GM23338 (cell line): ENCODE measurements at regions not wholly inside any gene's neighbourhood (a gene's known extent, or its start where the extent isn't known, plus 50 kb on each side); places are given as distances from the start of the nearest gene placed in this dataset.

Source experiments
- ATAC-seq: fragments of 200-7000 bp; cut with Tn5 transposase; 3 replicates; pipeline ENCODE4 v1.9.1; 2020
- DNase-seq: peaks from one replicate; pipeline ENCODE4 v3.0.0-alpha.2; 2015; ENCODE audit warnings: low spot score
- H2AFZ ChIP-seq: fragments of 200-600 bp; sonication (generic); 2 replicates; pipeline ENCODE4 v1.8.0; 2016; ENCODE audit warnings: antibody characterized with exemption, mild to moderate bottlenecking, moderate library complexity
- H3F3A ChIP-seq: fragments of 200-600 bp; sonication (generic); replicated peaks from 2 replicates; pipeline ENCODE4 v1.8.0; 2017; ENCODE audit warnings: antibody characterized with exemption, mixed run types, low read depth
- H3K27ac ChIP-seq: fragments of 200-600 bp; sonication (generic); 2 replicates; pipeline ENCODE4 v1.6.1; 2016; ENCODE audit warnings: low read depth
- H3K27me3 ChIP-seq: fragments of 200-600 bp; sonication (generic); 2 replicates; pipeline ENCODE4 v1.8.0; 2016; ENCODE audit warnings: mild to moderate bottlenecking, mixed run types, moderate library complexity; ENCODE audit not compliant: insufficient read depth
- H3K36me3 ChIP-seq: fragments of 200-600 bp; sonication (generic); 2 replicates; pipeline ENCODE4 v1.8.0; 2016; ENCODE audit warnings: mild to moderate bottlenecking; ENCODE audit not compliant: insufficient read depth
- H3K4me1 ChIP-seq: fragments of 200-600 bp; sonication (generic); 2 replicates; pipeline ENCODE4 v1.8.0; 2016; ENCODE audit warnings: mild to moderate bottlenecking, moderate library complexity; ENCODE audit not compliant: insufficient read depth
- H3K4me2 ChIP-seq: fragments of 200-600 bp; sonication (generic); 2 replicates; pipeline ENCODE4 v1.7.1; 2017; ENCODE audit warnings: mixed run types
- H3K4me3 ChIP-seq: fragments of 200-600 bp; sonication (generic); 2 replicates; pipeline ENCODE4 v1.6.1; 2016; ENCODE audit warnings: mixed run types
- H3K79me2 ChIP-seq: fragments of 200-600 bp; sonication (generic); replicated peaks from 2 replicates; pipeline ENCODE4 v1.8.0; 2017; ENCODE audit warnings: mild to moderate bottlenecking; ENCODE audit not compliant: insufficient read depth
- H3K9me2 ChIP-seq: fragments of 200-600 bp; sonication (generic); 2 replicates; pipeline ENCODE4 v1.8.0; 2017; ENCODE audit not compliant: insufficient read depth
- H4K20me1 ChIP-seq: fragments of 200-600 bp; sonication (generic); replicated peaks from 2 replicates; pipeline ENCODE4 v1.8.0; 2017; ENCODE audit warnings: mild to moderate bottlenecking; ENCODE audit not compliant: insufficient read depth
- H3K27ac Mint-ChIP-seq: 2 replicates; pipeline ENCODE4 v1.8.0; 2020; ENCODE audit warnings: inconsistent platforms, mild to moderate bottlenecking, moderate library complexity, mixed read lengths
- H3K27me3 Mint-ChIP-seq: 3 replicates; pipeline ENCODE4 v1.8.0; 2022; ENCODE audit warnings: low read depth, mild to moderate bottlenecking, moderate library complexity, mixed read lengths, inconsistent platforms; ENCODE audit not compliant: insufficient read depth, poor library complexity
- H3K36me3 Mint-ChIP-seq: 3 replicates; pipeline ENCODE4 v1.8.0; 2021; ENCODE audit warnings: low read depth, mild to moderate bottlenecking, inconsistent platforms, moderate library complexity, mixed read lengths
- H3K4me1 Mint-ChIP-seq: 3 replicates; pipeline ENCODE4 v1.8.0; 2020; ENCODE audit warnings: mild to moderate bottlenecking, inconsistent platforms, mixed read lengths
- H3K4me3 Mint-ChIP-seq: 3 replicates; pipeline ENCODE4 v1.8.0; 2021; ENCODE audit warnings: moderate library complexity, mild to moderate bottlenecking, inconsistent platforms, mixed read lengths
- H3K9me3 Mint-ChIP-seq: 3 replicates; pipeline ENCODE4 v1.8.0; 2020; ENCODE audit warnings: moderate library complexity, mild to moderate bottlenecking, inconsistent platforms, mixed read lengths
- EZH2 ChIP-seq: fragments of 200-600 bp; sonication (generic); IDR thresholded peaks from one replicate; pipeline ENCODE4 v1.8.0; 2017; ENCODE audit warnings: antibody characterized with exemption, mild to moderate bottlenecking, low read depth; ENCODE audit not compliant: unreplicated experiment
- JUNB ChIP-seq: IDR thresholded peaks from one replicate; pipeline ENCODE4 v1.6.1; 2016; ENCODE audit warnings: antibody characterized with exemption; ENCODE audit not compliant: unreplicated experiment
- NANOG ChIP-seq: IDR thresholded peaks from 2 replicates; pipeline ENCODE4 v1.6.1; 2016; ENCODE audit warnings: antibody characterized with exemption, borderline replicate concordance
- POLR2AphosphoS5 ChIP-seq: IDR thresholded peaks from 2 replicates; pipeline ENCODE4 v1.6.1; 2016; ENCODE audit warnings: antibody characterized with exemption, low read depth
- STAT1 ChIP-seq: IDR thresholded peaks from one replicate; pipeline ENCODE4 v1.6.1; 2016; ENCODE audit warnings: antibody characterized with exemption; ENCODE audit not compliant: unreplicated experiment
- ZNF114 ChIP-seq: fragments of 250-450 bp; sonication (Bioruptor Pico); IDR thresholded peaks from 2 replicates; pipeline ENCODE4 v1.5.0; 2020; ENCODE audit warnings: mild to moderate bottlenecking, moderate library complexity
- ZNF331 ChIP-seq: fragments of 250-450 bp; sonication (Bioruptor Pico); IDR thresholded peaks from 2 replicates; pipeline ENCODE4 v1.5.0; 2020; ENCODE audit warnings: low read depth, mild to moderate bottlenecking, moderate library complexity
- TF ChIP-seq, protein P1 (sequence below): IDR thresholded peaks from one replicate; pipeline ENCODE4 v1.6.1; 2018; ENCODE audit warnings: antibody characterized with exemption; ENCODE audit not compliant: unreplicated experiment
- TF ChIP-seq, protein P2 (sequence below), 2 experiments: fragments of 200-600 bp in 1 of 2; sonication (generic) in 1 of 2; conservative IDR thresholded peaks; 2 replicates each; pipeline versions ENCODE4 v1.5.1 to v1.6.1; 2016 to 2017; ENCODE audit warnings: antibody characterized with exemption in 2 of 2, low read depth in 2 of 2, mild to moderate bottlenecking in 2 of 2, moderate library complexity in 1 of 2
- TF ChIP-seq, protein P3 (sequence below): fragments of 250-450 bp; sonication (Bioruptor Pico); IDR thresholded peaks from 2 replicates; pipeline ENCODE4 v1.5.0; 2020; ENCODE audit warnings: mild to moderate bottlenecking, moderate library complexity

DNA sequence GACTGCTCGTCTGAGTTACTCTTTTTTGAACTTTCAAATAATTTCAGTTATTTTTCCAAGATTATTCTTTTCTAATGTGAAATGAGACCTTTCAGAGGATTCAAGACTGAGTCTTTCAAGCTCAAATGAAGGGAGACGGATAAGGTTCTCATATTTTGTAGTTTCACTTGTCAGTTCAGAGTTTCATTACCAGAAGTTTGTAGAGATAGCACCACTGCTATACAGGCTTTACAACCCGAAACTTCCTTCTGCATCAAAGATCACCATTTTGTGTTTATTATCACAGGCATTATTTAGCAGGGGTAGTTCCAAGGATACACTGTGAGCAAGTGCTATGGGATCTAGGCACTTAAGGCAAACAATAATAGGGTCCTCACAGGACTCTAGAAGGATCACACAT is 74.7 kb upstream of the EPHA7 start:
- no peaks in the 10 kb centered on the region for H4K20me1 ChIP-seq
- no peak overlapping the region for H2AFZ ChIP-seq
- no peaks in the 10 kb centered on the region for H3K4me1 ChIP-seq
- H3K9me3 Mint-ChIP-seq, result no peaks in the 10 kb centered on the region
- no peaks in the 10 kb centered on the region for H3K9me2 ChIP-seq
- no peak overlapping the region for H3K4me3 ChIP-seq
- H3K4me1 Mint-ChIP-seq, result 0 out of 3 replicates have a peak, but pooled peaks cover 3% of the 10 kb centered on the region
- ATAC-seq (no peak), DNase-seq (no peak)
- H3F3A ChIP-seq, result no peaks in the 10 kb centered on the region
- no peak overlapping the region for H3K27ac Mint-ChIP-seq
- no peaks in the 10 kb centered on the region for H3K79me2 ChIP-seq
- H3K4me3 Mint-ChIP-seq, result no peak overlapping the region
- no peak for TF ChIP-seq JUNB
- H3K27me3 ChIP-seq, result no peaks in the 10 kb centered on the region
- H3K27me3 Mint-ChIP-seq, result no peaks in the 10 kb centered on the region
- no peaks in the 10 kb centered on the region for H3K36me3 Mint-ChIP-seq
- H3K36me3 ChIP-seq, result no peaks in the 10 kb centered on the region
- H3K4me2 ChIP-seq, result no peak overlapping the region
- H3K27ac ChIP-seq, result no peak overlapping the region

GRCh38 chr6:93474733-93475179 is 55.4 kb upstream of the EPHA7 start:
- no peak overlapping the region for H3K4me3 Mint-ChIP-seq
- Histone ChIP-seq H3K79me2 (no peaks in the 10 kb centered on the region), H3K9me2 (no peaks in the 10 kb centered on the region), H3K4me3 (no peak overlapping the region), H3F3A (no peaks in the 10 kb centered on the region), H2AFZ (no peak overlapping the region), H3K4me2 (no peak overlapping the region), H3K27me3 (no peaks in the 10 kb centered on the region), H3K27ac (no peak overlapping the region), H3K4me1 (no peaks in the 10 kb centered on the region), H3K36me3 (no peaks in the 10 kb centered on the region), H4K20me1 (no peaks in the 10 kb centered on the region)
- no peaks in the 10 kb centered on the region for H3K36me3 Mint-ChIP-seq
- no peaks in the 10 kb centered on the region for H3K4me1 Mint-ChIP-seq
- no peak for DNase-seq
- H3K9me3 Mint-ChIP-seq, result no peaks in the 10 kb centered on the region
- no peak for ATAC-seq
- H3K27ac Mint-ChIP-seq, result no peak overlapping the region
- no peaks in the 10 kb centered on the region for H3K27me3 Mint-ChIP-seq
- no peak for TF ChIP-seq ZNF331 (CRISPR knock-in tag)
- TF ChIP-seq, protein P1, sequence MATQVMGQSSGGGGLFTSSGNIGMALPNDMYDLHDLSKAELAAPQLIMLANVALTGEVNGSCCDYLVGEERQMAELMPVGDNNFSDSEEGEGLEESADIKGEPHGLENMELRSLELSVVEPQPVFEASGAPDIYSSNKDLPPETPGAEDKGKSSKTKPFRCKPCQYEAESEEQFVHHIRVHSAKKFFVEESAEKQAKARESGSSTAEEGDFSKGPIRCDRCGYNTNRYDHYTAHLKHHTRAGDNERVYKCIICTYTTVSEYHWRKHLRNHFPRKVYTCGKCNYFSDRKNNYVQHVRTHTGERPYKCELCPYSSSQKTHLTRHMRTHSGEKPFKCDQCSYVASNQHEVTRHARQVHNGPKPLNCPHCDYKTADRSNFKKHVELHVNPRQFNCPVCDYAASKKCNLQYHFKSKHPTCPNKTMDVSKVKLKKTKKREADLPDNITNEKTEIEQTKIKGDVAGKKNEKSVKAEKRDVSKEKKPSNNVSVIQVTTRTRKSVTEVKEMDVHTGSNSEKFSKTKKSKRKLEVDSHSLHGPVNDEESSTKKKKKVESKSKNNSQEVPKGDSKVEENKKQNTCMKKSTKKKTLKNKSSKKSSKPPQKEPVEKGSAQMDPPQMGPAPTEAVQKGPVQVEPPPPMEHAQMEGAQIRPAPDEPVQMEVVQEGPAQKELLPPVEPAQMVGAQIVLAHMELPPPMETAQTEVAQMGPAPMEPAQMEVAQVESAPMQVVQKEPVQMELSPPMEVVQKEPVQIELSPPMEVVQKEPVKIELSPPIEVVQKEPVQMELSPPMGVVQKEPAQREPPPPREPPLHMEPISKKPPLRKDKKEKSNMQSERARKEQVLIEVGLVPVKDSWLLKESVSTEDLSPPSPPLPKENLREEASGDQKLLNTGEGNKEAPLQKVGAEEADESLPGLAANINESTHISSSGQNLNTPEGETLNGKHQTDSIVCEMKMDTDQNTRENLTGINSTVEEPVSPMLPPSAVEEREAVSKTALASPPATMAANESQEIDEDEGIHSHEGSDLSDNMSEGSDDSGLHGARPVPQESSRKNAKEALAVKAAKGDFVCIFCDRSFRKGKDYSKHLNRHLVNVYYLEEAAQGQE, result no peak
- TF ChIP-seq, protein P2, sequence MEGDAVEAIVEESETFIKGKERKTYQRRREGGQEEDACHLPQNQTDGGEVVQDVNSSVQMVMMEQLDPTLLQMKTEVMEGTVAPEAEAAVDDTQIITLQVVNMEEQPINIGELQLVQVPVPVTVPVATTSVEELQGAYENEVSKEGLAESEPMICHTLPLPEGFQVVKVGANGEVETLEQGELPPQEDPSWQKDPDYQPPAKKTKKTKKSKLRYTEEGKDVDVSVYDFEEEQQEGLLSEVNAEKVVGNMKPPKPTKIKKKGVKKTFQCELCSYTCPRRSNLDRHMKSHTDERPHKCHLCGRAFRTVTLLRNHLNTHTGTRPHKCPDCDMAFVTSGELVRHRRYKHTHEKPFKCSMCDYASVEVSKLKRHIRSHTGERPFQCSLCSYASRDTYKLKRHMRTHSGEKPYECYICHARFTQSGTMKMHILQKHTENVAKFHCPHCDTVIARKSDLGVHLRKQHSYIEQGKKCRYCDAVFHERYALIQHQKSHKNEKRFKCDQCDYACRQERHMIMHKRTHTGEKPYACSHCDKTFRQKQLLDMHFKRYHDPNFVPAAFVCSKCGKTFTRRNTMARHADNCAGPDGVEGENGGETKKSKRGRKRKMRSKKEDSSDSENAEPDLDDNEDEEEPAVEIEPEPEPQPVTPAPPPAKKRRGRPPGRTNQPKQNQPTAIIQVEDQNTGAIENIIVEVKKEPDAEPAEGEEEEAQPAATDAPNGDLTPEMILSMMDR (conservative IDR thresholded peaks at IDR 0.05; ENCODE audit: low read depth in 2 of 2), result no peak
- no peak for TF ChIP-seq STAT1
- no peak for TF ChIP-seq POLR2AphosphoS5
- no peak for TF ChIP-seq EZH2
- TF ChIP-seq, protein P3, sequence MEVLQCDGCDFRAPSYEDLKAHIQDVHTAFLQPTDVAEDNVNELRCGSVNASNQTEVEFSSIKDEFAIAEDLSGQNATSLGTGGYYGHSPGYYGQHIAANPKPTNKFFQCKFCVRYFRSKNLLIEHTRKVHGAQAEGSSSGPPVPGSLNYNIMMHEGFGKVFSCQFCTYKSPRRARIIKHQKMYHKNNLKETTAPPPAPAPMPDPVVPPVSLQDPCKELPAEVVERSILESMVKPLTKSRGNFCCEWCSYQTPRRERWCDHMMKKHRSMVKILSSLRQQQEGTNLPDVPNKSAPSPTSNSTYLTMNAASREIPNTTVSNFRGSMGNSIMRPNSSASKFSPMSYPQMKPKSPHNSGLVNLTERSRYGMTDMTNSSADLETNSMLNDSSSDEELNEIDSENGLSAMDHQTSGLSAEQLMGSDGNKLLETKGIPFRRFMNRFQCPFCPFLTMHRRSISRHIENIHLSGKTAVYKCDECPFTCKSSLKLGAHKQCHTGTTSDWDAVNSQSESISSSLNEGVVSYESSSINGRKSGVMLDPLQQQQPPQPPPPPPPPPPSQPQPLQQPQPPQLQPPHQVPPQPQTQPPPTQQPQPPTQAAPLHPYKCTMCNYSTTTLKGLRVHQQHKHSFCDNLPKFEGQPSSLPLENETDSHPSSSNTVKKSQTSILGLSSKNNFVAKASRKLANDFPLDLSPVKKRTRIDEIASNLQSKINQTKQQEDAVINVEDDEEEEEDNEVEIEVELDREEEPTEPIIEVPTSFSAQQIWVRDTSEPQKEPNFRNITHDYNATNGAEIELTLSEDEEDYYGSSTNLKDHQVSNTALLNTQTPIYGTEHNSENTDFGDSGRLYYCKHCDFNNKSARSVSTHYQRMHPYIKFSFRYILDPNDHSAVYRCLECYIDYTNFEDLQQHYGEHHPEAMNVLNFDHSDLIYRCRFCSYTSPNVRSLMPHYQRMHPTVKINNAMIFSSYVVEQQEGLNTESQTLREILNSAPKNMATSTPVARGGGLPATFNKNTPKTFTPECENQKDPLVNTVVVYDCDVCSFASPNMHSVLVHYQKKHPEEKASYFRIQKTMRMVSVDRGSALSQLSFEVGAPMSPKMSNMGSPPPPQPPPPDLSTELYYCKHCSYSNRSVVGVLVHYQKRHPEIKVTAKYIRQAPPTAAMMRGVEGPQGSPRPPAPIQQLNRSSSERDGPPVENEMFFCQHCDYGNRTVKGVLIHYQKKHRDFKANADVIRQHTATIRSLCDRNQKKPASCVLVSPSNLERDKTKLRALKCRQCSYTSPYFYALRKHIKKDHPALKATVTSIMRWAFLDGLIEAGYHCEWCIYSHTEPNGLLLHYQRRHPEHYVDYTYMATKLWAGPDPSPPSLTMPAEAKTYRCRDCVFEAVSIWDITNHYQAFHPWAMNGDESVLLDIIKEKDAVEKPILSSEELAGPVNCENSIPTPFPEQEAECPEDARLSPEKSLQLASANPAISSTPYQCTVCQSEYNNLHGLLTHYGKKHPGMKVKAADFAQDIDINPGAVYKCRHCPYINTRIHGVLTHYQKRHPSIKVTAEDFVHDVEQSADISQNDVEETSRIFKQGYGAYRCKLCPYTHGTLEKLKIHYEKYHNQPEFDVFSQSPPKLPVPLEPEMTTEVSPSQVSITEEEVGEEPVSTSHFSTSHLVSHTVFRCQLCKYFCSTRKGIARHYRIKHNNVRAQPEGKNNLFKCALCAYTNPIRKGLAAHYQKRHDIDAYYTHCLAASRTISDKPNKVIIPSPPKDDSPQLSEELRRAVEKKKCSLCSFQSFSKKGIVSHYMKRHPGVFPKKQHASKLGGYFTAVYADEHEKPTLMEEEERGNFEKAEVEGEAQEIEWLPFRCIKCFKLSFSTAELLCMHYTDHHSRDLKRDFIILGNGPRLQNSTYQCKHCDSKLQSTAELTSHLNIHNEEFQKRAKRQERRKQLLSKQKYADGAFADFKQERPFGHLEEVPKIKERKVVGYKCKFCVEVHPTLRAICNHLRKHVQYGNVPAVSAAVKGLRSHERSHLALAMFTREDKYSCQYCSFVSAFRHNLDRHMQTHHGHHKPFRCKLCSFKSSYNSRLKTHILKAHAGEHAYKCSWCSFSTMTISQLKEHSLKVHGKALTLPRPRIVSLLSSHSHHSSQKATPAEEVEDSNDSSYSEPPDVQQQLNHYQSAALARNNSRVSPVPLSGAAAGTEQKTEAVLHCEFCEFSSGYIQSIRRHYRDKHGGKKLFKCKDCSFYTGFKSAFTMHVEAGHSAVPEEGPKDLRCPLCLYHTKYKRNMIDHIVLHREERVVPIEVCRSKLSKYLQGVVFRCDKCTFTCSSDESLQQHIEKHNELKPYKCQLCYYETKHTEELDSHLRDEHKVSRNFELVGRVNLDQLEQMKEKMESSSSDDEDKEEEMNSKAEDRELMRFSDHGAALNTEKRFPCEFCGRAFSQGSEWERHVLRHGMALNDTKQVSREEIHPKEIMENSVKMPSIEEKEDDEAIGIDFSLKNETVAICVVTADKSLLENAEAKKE (CRISPR knock-in tag), result no peak
- TF ChIP-seq ZNF114 (CRISPR knock-in tag), result no peak
- TF ChIP-seq JUNB, result no peak
- TF ChIP-seq NANOG, result no peak
